ENCODE measurements at regions not wholly inside any gene's neighbourhood (a gene's known extent, or its start where the extent isn't known, plus 50 kb on each side); places are given as distances from the start of the nearest gene placed in this dataset.
"Not testable (repeated sequence)": the region's sequence is repeated elsewhere in the genome, so short reads cannot be mapped to it uniquely, and the experiment has no call there.

GRCh38 chr4:130073145-130073790 is 977.3 kb downstream of the C4orf33 start:
- no peak for DNase-seq
- Mint-ChIP-seq H3K4me3 (no peak overlapping the region), H3K9me3 (peaks cover 3 to 27% (median 9%) of the 10 kb centered on the region in 6 donors), H3K4me1 (no peaks in the 10 kb centered on the region), H3K36me3 (no peaks in the 10 kb centered on the region), H3K27me3 (ENCODE audit: low read depth in 3 of 3) (peaks cover 0 to 1% (median 0%) of the 10 kb centered on the region in 3 donors), H3K27ac (no peak overlapping the region)

GRCh38 chr4:130074096-130074495 is 978.1 kb downstream of the C4orf33 start:
- Mint-ChIP-seq H3K4me3 (no peak overlapping the region), H3K9me3 (peaks cover 3 to 27% (median 8%) of the 10 kb centered on the region in 6 donors), H3K36me3 (no peaks in the 10 kb centered on the region), H3K27me3 (ENCODE audit: low read depth in 3 of 3) (peaks cover 0 to 1% (median 0%) of the 10 kb centered on the region in 3 donors), H3K27ac (no peak overlapping the region), H3K4me1 (no peaks in the 10 kb centered on the region)
- DNase-seq, result no peak

DNA sequence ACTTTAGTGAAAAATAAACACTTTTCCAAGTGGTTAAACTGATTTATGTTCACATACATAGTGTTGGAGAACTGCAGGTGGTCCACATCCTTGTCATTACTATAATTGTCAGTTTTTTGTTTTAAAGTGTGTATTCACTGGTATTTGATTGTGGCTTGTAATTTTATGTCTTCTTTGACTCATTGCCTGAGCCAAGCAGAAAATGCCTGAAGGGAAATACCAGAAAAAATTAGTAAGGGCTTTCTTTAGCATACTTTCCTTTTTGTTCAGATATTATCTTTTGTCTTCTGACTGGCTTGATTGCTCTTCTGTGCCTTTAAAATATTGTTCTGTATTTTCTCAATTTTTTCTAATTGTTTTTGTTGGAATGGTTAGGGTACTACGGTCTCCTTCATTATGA is 981.3 kb downstream of the C4orf33 start:
- Mint-ChIP-seq H3K27me3 (ENCODE audit: low read depth in 3 of 3) (peaks cover 0 to 1% (median 0%) of the 10 kb centered on the region in 3 donors), H3K4me3 (no peak overlapping the region), H3K4me1 (no peaks in the 10 kb centered on the region), H3K27ac (no peak overlapping the region), H3K36me3 (no peaks in the 10 kb centered on the region), H3K9me3 (peaks cover 3 to 23% (median 9%) of the 10 kb centered on the region in 6 donors)
- no peak for DNase-seq

DNA sequence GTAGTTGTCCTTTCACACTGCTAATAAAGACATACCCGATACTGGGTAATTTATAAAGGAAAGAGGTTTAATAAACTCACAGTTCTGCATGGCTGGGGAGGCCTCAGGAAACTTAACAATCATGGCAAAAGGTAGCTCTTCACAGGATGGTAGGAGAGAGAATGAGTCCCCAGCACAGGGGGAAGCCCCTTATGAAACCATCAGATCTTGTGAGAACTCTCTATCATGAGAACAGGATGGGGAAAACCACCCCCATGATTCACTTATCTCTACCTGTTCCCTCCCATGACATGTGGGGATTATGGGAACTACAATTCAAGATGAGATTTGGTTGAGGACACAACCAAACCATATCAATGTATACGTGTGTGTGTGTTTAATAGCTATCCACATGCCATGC is 983.1 kb downstream of the C4orf33 start:
- H3K27ac Mint-ChIP-seq; H3K4me1 Mint-ChIP-seq; H3K4me3 Mint-ChIP-seq; DNase-seq; H3K27me3 Mint-ChIP-seq (ENCODE audit: low read depth in 3 of 3); H3K36me3 Mint-ChIP-seq: not testable (repeated sequence)
- peaks cover 5 to 24% (median 9%) of the 10 kb centered on the region in 6 donors for H3K9me3 Mint-ChIP-seq

GRCh38 chr4:130080872-130081451 is 985.0 kb downstream of the C4orf33 start:
- Mint-ChIP-seq H3K27me3 (ENCODE audit: low read depth in 3 of 3) (no peaks in the 10 kb centered on the region), H3K9me3 (peaks cover 0 to 21% (median 5%) of the 10 kb centered on the region in 6 donors), H3K4me3 (no peak overlapping the region), H3K36me3 (no peaks in the 10 kb centered on the region), H3K27ac (no peak overlapping the region), H3K4me1 (no peaks in the 10 kb centered on the region)
- DNase-seq, result no peak

DNA sequence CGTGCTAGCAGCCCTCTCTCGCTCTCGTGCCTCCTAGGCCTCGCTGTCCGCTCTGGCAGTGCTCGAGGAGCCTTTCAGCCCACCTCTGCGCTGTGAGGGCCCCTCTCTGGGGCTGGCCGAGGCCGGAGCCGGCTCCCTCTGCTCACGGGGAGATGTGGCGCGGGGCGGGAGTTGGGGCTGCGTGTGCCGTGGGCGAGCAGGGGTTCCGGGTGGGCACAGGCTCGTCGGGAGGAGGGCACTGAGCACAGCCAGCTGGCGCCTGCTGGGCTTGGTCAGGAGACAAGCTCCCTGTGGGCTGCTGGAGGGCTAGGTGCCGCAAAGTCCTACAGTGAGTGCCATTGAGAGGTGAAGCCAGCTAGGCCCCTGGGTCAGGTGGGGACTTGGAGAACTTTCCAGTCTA is 994.5 kb downstream of the C4orf33 start:
- no peak overlapping the region for H3K4me3 Mint-ChIP-seq
- peaks cover 0 to 45% (median 9%) of the 10 kb centered on the region in 6 donors for H3K9me3 Mint-ChIP-seq
- no peaks in the 10 kb centered on the region for H3K4me1 Mint-ChIP-seq
- peaks cover 0 to 3% (median 0%) of the 10 kb centered on the region in 3 donors for H3K36me3 Mint-ChIP-seq
- H3K27ac Mint-ChIP-seq, result no peak overlapping the region
- DNase-seq, result no peak
- H3K27me3 Mint-ChIP-seq (ENCODE audit: low read depth in 3 of 3), result peaks cover 0 to 2% (median 0%) of the 10 kb centered on the region in 3 donors

DNA sequence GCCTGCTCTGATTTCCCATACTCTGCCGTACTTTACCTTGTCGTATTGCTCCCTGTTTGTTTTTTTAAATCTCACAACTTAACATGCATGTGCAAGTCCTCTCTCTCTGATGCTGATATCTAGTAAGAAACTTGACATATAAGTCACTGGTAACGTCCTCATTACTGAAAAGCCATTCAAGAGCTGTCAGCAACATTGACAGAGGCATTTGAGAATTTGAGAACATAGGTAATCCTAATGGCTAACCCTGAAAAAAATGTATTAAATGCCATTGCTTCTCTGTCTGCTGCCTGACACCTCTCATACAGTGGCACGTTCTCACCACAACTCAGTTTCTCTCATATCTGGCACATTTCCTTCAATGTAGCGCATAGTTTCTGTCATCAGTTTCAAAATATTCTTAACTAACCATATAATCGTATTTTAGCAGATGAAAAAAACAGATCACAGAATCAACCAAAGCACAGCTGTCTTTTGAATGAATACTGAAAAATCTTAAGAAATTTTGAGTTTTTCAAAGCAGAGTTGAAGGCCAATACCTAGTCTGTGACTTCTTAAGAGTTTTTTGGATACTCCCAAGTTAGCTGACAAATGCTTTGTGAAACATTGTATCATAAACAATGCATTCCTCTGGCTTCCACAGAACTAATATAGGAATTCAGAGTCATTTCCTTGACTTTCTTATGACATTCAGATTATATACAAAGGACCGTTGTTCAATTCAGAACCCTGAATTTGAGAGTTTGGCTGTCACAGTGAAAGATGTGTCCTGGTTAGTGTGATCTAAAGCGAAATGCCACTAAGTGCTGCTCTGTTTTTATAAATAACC is 996.4 kb downstream of the C4orf33 start:
- Mint-ChIP-seq H3K27ac (no peak overlapping the region), H3K4me1 (no peaks in the 10 kb centered on the region), H3K4me3 (no peak overlapping the region), H3K36me3 (peaks cover 0 to 3% (median 0%) of the 10 kb centered on the region in 3 donors), H3K27me3 (ENCODE audit: low read depth in 3 of 3) (peaks cover 0 to 2% (median 0%) of the 10 kb centered on the region in 3 donors), H3K9me3 (peaks cover 0 to 45% (median 10%) of the 10 kb centered on the region in 6 donors)
- DNase-seq, result no peak

GRCh38 chr4:130099105-130099504 is 1003.2 kb downstream of the C4orf33 start:
- Mint-ChIP-seq H3K4me1 (no peaks in the 10 kb centered on the region), H3K36me3 (peaks cover 0 to 5% (median 0%) of the 10 kb centered on the region in 3 donors), H3K4me3 (no peak overlapping the region), H3K27ac (no peak overlapping the region), H3K9me3 (peaks cover 4 to 19% (median 12%) of the 10 kb centered on the region in 6 donors), H3K27me3 (ENCODE audit: low read depth in 3 of 3) (peaks cover 0 to 2% (median 0%) of the 10 kb centered on the region in 3 donors)
- DNase-seq, result no peak

DNA sequence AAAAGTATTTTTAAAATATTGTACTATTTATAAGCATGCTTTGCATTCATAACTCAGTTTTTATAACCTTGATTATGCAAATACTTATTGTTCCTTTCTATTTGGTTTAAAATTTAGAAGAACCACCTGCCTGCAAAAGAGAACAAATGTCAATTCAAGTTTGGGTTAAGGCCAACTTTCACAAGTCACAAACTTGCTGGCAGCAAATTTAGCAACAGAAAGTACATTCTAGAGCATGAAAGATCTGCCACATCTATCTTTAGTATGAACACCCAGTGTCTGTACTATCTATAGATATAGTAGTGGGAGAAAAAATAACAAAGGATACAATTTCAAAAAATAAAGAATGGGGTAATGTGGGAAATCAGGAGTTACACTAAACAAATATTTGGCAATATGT is 1014.2 kb downstream of the C4orf33 start:
- Mint-ChIP-seq H3K9me3 (peaks cover 4 to 46% (median 21%) of the 10 kb centered on the region in 6 donors), H3K27me3 (ENCODE audit: low read depth in 3 of 3) (peaks cover 0 to 1% (median 0%) of the 10 kb centered on the region in 3 donors), H3K4me3 (no peak overlapping the region), H3K36me3 (no peaks in the 10 kb centered on the region), H3K4me1 (no peaks in the 10 kb centered on the region), H3K27ac (no peak overlapping the region)
- DNase-seq, result no peak

- Mint-ChIP-seq H3K4me1 (no peaks in the 10 kb centered on the region), H3K36me3 (no peaks in the 10 kb centered on the region), H3K27ac (no peak overlapping the region), H3K9me3 (peaks cover 4 to 46% (median 22%) of the 10 kb centered on the region in 6 donors), H3K4me3 (no peak overlapping the region), H3K27me3 (ENCODE audit: low read depth in 3 of 3) (peaks cover 0 to 1% (median 0%) of the 10 kb centered on the region in 3 donors)
- no peak for DNase-seq
Observed at GRCh38 chr4:130110770-130111169, 1014.8 kb downstream of the C4orf33 start.

DNA sequence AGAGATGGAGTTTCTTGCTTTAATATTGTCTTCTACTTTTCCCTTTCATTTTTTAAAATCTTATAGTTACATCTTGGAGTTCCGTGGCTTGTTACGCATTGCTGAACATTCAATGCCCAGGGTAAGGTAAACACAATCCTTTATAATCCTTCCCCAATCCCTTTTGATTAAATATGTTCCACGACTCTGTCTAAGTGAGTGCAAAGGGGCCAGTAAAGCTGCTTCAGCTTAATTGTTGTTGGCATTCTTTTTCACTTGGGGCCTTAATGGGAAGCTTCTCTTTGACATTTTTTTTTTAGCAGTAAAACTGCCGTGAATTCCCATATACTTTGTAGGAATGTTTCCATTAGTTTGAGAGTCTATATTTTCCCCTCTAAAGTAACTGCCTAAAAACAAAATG is 1028.1 kb downstream of the C4orf33 start:
- Mint-ChIP-seq H3K4me1 (no peaks in the 10 kb centered on the region), H3K27ac (no peak overlapping the region), H3K27me3 (ENCODE audit: low read depth in 3 of 3) (no peaks in the 10 kb centered on the region), H3K4me3 (no peak overlapping the region), H3K36me3 (no peaks in the 10 kb centered on the region), H3K9me3 (peaks cover 13 to 40% (median 21%) of the 10 kb centered on the region in 6 donors)
- no peak for DNase-seq

DNA sequence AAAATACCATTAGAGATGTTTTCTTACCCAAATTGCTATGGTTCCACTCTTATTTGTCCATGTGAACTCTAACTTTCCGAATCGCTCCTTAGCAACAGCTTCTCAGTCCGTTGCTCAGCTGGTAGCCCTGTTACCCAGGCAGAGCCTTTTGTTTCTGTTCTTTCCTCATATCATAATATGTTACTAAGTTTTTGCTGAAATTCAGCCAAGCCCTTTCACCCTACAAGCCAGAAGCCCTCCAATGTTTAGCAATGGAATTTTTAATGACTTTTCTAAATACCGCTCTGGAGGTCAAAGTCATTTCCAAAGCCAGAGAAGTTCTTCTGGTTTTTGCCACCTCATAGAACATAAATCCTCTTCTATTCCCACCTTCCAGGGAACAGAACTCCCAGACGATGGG is 1029.5 kb downstream of the C4orf33 start:
- Mint-ChIP-seq H3K36me3 (no peaks in the 10 kb centered on the region), H3K9me3 (peaks cover 12 to 41% (median 24%) of the 10 kb centered on the region in 6 donors), H3K27me3 (ENCODE audit: low read depth in 3 of 3) (no peaks in the 10 kb centered on the region), H3K27ac (no peak overlapping the region), H3K4me1 (no peaks in the 10 kb centered on the region), H3K4me3 (no peak overlapping the region)
- DNase-seq, result no peak

- DNase-seq, result no peak
- Mint-ChIP-seq H3K27me3 (ENCODE audit: low read depth in 3 of 3) (no peaks in the 10 kb centered on the region), H3K4me1 (no peaks in the 10 kb centered on the region), H3K27ac (no peak overlapping the region), H3K4me3 (no peak overlapping the region), H3K36me3 (no peaks in the 10 kb centered on the region), H3K9me3 (peaks cover 12 to 39% (median 27%) of the 10 kb centered on the region in 6 donors)
Observed at GRCh38 chr4:130127297-130127696, 1031.3 kb downstream of the C4orf33 start.

DNA sequence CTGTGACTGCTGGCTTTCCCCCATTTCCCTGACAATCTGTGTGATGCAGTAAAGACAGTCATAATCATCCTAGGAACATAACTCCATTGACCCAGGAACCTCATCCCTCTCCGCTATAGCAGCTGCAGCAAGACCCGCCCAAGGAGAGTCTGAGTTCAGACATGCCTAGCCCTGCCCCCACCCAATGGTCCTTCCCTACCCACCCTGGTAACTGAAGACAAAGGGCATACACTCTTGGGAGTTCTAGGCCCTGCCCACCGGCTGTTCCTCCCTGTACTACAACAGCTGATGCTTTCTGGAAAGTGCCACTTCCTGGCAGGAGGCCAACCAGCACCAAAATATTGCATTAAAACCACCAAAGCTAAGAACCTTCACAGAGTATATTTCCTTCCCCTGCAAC is 1035.6 kb downstream of the C4orf33 start:
- Mint-ChIP-seq H3K4me3 (no peak overlapping the region), H3K27ac (no peak overlapping the region), H3K27me3 (ENCODE audit: low read depth in 3 of 3) (peaks cover 0 to 2% (median 0%) of the 10 kb centered on the region in 3 donors), H3K9me3 (peaks cover 18 to 67% (median 38%) of the 10 kb centered on the region in 6 donors), H3K36me3 (no peaks in the 10 kb centered on the region), H3K4me1 (no peaks in the 10 kb centered on the region)
- no peak for DNase-seq
